VCaP (cell line): ENCODE measurements at regions not wholly inside any gene's neighbourhood (a gene's known extent, or its start where the extent isn't known, plus 50 kb on each side); places are given as distances from the start of the nearest gene placed in this dataset.
"Not testable (repeated sequence)": the region's sequence is repeated elsewhere in the genome, so short reads cannot be mapped to it uniquely, and the experiment has no call there.

Source experiments
- H3K27ac ChIP-seq: fragments of 450-650 bp; 2 replicates; pipeline ENCODE4 v1.5.1; 2017
- CTCF ChIP-seq: fragments of 450-650 bp; conservative IDR thresholded peaks from 2 replicates; pipeline ENCODE4 v1.5.1; 2017; ENCODE audit warnings: mild to moderate bottlenecking, moderate library complexity

- no peak overlapping the region for H3K27ac ChIP-seq
- no peak for TF ChIP-seq CTCF
Observed at GRCh38 chr6:140499607-140500006, 1125.2 kb upstream of the CITED2 start.

- no peak for TF ChIP-seq CTCF
- no peak overlapping the region for H3K27ac ChIP-seq
Observed at GRCh38 chr6:140494321-140495108, 1120.1 kb upstream of the CITED2 start.

GRCh38 chr6:140493470-140493869 is 1119.0 kb upstream of the CITED2 start:
- H3K27ac ChIP-seq = not testable (repeated sequence)

GRCh38 chr6:140490081-140490480 is 1115.6 kb upstream of the CITED2 start:
- no peak overlapping the region for H3K27ac ChIP-seq
- no peak for TF ChIP-seq CTCF

GRCh38 chr6:140487586-140487985 is 1113.1 kb upstream of the CITED2 start:
- TF ChIP-seq CTCF = no peak
- no peak overlapping the region for H3K27ac ChIP-seq

- TF ChIP-seq CTCF = no peak
- H3K27ac ChIP-seq = no peak overlapping the region
Observed at GRCh38 chr6:140486450-140487361, 1112.3 kb upstream of the CITED2 start.

- H3K27ac ChIP-seq = no peak overlapping the region
- no peak for TF ChIP-seq CTCF
Observed at GRCh38 chr6:140485740-140486449, 1111.4 kb upstream of the CITED2 start.
